ENCODE measurements at regions not wholly inside any gene's neighbourhood (a gene's known extent, or its start where the extent isn't known, plus 50 kb on each side); places are given as distances from the start of the nearest gene placed in this dataset.

DNA sequence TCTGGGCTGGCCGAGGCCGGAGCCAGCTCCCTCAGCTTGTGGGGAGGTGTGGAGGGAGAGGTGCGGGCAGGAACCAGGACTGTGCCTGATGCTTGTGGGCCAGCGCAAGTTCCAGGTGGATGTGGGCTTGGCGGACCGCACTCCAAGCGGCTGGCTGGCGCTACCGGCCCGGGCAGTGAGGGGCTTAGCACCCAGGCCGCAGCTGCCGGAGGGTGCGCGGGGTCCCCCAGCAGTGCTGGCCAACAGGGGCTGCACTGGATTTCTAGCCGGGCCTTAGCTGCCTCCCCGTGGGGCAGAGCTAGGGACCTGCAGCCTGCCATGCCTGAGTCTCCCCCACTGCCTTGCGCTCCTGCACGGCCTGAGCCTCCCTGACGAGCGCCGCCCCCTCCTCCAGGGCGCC, 242.8 kb downstream of the CCSER2 start:
- no peak for DNase-seq
- TF ChIP-seq, protein P1, sequence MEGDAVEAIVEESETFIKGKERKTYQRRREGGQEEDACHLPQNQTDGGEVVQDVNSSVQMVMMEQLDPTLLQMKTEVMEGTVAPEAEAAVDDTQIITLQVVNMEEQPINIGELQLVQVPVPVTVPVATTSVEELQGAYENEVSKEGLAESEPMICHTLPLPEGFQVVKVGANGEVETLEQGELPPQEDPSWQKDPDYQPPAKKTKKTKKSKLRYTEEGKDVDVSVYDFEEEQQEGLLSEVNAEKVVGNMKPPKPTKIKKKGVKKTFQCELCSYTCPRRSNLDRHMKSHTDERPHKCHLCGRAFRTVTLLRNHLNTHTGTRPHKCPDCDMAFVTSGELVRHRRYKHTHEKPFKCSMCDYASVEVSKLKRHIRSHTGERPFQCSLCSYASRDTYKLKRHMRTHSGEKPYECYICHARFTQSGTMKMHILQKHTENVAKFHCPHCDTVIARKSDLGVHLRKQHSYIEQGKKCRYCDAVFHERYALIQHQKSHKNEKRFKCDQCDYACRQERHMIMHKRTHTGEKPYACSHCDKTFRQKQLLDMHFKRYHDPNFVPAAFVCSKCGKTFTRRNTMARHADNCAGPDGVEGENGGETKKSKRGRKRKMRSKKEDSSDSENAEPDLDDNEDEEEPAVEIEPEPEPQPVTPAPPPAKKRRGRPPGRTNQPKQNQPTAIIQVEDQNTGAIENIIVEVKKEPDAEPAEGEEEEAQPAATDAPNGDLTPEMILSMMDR (IDR thresholded peaks at IDR 0.05): no peak
- H3K9me3 Mint-ChIP-seq: peaks cover 11% of the 10 kb centered on the region
- H3K4me1 Mint-ChIP-seq: no peaks in the 10 kb centered on the region
- H3K4me3 Mint-ChIP-seq: no peak overlapping the region
- H3K36me3 Mint-ChIP-seq (ENCODE audit: low read depth): no peaks in the 10 kb centered on the region
- no peaks in the 10 kb centered on the region for H3K27me3 Mint-ChIP-seq (ENCODE audit: low read depth, poor library complexity)
- no peak overlapping the region for H3K27ac Mint-ChIP-seq

DNA sequence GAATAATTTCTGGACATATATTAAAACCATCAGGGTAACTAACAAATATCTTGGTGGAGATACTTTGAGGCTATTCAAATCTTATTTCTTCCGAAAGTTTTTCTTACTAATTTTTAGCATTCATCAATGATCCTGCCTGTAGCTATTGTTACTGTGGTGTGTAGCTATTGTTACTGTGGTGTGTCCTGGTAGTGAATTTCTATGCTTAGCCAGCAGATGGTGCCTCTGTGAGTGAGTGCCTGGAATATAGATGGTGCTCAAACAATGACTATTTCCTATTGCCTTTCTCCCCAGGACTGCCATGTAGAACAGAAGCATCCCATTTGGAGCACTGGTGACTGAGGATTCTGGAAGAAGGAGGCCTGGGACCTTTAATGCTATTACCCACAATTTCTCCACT, 245.7 kb downstream of the CCSER2 start:
- Mint-ChIP-seq H3K36me3 (ENCODE audit: low read depth) (no peaks in the 10 kb centered on the region), H3K27ac (no peak overlapping the region), H3K9me3 (peaks cover 16% of the 10 kb centered on the region), H3K4me1 (no peaks in the 10 kb centered on the region), H3K4me3 (no peak overlapping the region), H3K27me3 (ENCODE audit: low read depth, poor library complexity) (no peaks in the 10 kb centered on the region)
- TF ChIP-seq, protein P1 (IDR thresholded peaks at IDR 0.05): no peak
- no peak for DNase-seq

DNA sequence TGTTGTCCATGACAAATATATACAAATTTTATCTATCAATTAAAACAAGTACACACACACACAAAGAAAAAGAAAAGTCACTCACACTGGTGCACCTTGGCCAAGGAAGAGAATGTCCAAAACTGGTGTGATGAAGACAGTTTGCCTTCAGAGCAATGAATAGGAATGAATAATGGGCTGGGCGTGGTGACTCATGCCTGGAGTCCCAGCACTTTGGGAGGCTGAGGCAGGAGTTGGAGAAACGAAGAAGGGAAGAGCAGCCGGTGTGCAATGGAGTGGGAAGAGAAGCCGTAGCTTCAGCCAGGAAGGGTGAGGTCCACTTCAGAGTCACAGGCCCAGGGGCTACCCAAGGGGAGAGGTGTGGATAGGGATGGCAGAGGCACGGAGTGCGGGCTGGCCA, 253.6 kb downstream of the CCSER2 start:
- H3K9me3 Mint-ChIP-seq: peaks cover 4% of the 10 kb centered on the region
- H3K4me1 Mint-ChIP-seq: peaks cover 26% of the 10 kb centered on the region
- H3K27me3 Mint-ChIP-seq (ENCODE audit: low read depth, poor library complexity): peaks cover 6% of the 10 kb centered on the region
- no peaks in the 10 kb centered on the region for H3K36me3 Mint-ChIP-seq (ENCODE audit: low read depth)
- H3K4me3 Mint-ChIP-seq: no peak overlapping the region
- DNase-seq: no peak
- TF ChIP-seq, protein P1 (IDR thresholded peaks at IDR 0.05): no peak
- H3K27ac Mint-ChIP-seq: peak overlapping the region; percentile 6

DNA sequence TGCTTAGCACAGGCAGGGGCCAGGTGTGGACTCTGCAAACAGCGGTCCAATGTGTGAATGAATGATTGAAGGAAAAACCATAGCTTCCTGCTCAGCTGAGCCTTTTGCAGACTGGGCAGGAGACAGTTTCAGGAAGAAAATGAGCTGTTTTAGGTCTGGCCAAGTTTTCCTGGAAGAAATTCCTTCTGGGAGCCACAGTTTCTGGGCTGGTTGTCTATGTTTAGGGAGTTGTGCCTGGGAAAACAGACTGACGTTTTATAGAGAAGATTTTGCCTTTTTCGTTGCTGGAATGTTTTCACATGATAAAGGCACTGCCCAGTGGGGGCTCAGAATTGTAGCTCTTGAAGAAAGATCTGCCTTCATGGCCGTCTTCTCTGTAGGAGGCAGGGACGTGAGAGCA, 255.1 kb downstream of the CCSER2 start:
- no peak overlapping the region for H3K4me3 Mint-ChIP-seq
- TF ChIP-seq, protein P1 (IDR thresholded peaks at IDR 0.05): no peak
- H3K27me3 Mint-ChIP-seq (ENCODE audit: low read depth, poor library complexity): peaks cover 6% of the 10 kb centered on the region
- no peaks in the 10 kb centered on the region for H3K36me3 Mint-ChIP-seq (ENCODE audit: low read depth)
- no peak for DNase-seq
- no peaks in the 10 kb centered on the region for H3K9me3 Mint-ChIP-seq
- peaks cover 40% of the 10 kb centered on the region for H3K4me1 Mint-ChIP-seq
- H3K27ac Mint-ChIP-seq: no peak overlapping the region

DNA sequence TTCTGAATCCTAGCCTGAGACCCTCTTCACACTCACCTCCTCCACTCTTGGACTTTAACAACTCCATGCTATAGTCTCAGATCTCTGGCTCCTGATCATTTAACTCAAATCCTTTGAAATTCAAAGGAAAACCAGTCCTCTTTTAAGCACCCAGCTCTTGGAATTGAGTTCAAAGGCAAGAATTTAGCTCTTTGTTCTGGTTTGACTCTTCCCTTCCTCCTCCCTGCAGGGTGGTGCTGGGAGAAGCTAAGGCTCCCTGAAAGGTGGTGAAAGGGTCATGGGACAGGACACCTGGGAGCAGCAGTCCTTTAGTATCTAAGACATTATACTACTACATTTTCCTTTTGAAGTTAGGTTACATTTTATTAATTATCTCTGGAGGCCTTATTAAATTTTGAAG, 259.4 kb downstream of the CCSER2 start:
- Mint-ChIP-seq H3K36me3 (ENCODE audit: low read depth) (no peaks in the 10 kb centered on the region), H3K27me3 (ENCODE audit: low read depth, poor library complexity) (peaks cover 13% of the 10 kb centered on the region), H3K27ac (no peak overlapping the region), H3K9me3 (no peaks in the 10 kb centered on the region), H3K4me1 (peaks cover 73% of the 10 kb centered on the region), H3K4me3 (no peak overlapping the region)
- TF ChIP-seq, protein P1 (IDR thresholded peaks at IDR 0.05): no peak
- DNase-seq: no peak

DNA sequence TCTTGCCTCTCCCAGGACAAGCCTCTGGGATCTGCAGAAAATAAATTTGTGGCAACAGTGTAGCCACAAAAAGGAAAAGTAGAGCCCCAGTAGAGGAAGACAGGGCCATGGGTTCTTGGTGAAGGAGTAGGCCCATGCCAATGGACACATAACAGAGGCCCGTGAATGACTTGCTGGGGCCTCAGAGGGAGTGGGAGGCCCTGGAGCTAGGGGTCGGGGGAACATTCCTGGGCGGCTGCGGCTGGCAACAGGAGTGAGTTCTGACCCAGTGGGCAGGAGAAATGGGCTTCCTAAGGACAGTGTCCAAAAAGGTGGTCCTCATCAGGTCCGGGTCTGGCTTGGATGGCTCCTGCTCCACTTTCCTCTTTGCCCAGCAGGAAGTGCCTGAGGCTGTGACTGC, 260.0 kb downstream of the CCSER2 start:
- H3K27ac Mint-ChIP-seq: no peak overlapping the region
- no peaks in the 10 kb centered on the region for H3K9me3 Mint-ChIP-seq
- no peak overlapping the region for H3K4me3 Mint-ChIP-seq
- DNase-seq: no peak
- H3K36me3 Mint-ChIP-seq (ENCODE audit: low read depth): no peaks in the 10 kb centered on the region
- TF ChIP-seq, protein P1 (IDR thresholded peaks at IDR 0.05): no peak
- peaks cover 11% of the 10 kb centered on the region for H3K27me3 Mint-ChIP-seq (ENCODE audit: low read depth, poor library complexity)
- peaks cover 77% of the 10 kb centered on the region for H3K4me1 Mint-ChIP-seq
